ENCODE measurements at regions not wholly inside any gene's neighbourhood (a gene's known extent, or its start where the extent isn't known, plus 50 kb on each side); places are given as distances from the start of the nearest gene placed in this dataset.

DNA sequence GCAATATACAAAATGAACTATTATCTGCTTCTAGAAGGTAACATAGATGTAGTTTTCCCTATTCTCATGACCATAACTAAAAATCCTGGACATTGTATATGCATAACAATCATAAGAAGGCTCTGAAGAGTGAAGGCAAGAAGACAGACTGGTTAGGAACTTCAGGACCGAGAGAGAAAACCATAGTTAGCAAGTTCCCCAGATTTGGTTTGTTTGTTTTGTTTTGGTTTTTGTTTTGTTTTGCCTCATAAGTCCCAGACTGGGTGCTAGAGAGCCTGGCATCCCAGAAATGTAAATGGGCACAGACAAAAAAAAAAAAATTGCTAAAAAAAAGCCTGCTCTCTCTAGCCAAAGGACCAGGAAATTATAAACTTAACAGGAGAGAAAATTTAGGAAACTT, 192.2 kb upstream of the FBXO11 start:
- TF ChIP-seq POLR2A (IDR thresholded peaks at IDR 0.05) (no peak), EP300 (IDR thresholded peaks at IDR 0.05) (no peak)
- TF ChIP-seq, protein P1, sequence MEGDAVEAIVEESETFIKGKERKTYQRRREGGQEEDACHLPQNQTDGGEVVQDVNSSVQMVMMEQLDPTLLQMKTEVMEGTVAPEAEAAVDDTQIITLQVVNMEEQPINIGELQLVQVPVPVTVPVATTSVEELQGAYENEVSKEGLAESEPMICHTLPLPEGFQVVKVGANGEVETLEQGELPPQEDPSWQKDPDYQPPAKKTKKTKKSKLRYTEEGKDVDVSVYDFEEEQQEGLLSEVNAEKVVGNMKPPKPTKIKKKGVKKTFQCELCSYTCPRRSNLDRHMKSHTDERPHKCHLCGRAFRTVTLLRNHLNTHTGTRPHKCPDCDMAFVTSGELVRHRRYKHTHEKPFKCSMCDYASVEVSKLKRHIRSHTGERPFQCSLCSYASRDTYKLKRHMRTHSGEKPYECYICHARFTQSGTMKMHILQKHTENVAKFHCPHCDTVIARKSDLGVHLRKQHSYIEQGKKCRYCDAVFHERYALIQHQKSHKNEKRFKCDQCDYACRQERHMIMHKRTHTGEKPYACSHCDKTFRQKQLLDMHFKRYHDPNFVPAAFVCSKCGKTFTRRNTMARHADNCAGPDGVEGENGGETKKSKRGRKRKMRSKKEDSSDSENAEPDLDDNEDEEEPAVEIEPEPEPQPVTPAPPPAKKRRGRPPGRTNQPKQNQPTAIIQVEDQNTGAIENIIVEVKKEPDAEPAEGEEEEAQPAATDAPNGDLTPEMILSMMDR (IDR thresholded peaks at IDR 0.05), result no peak

All from ovary (tissue), 3 donors.